WTC11 (cell line): ENCODE measurements at regions not wholly inside any gene's neighbourhood (a gene's known extent, or its start where the extent isn't known, plus 50 kb on each side); places are given as distances from the start of the nearest gene placed in this dataset.
A peak's percentile ranks its signal among the peaks of the same experiment; 100 is the strongest.

Experiments used
- ATF2 ChIP-seq: sonication (generic); formaldehyde crosslinking; IDR thresholded peaks from 2 replicates; pipeline ENCODE4 v1.8.1; 2022; ENCODE audit warnings: low read depth, missing genetic modification reagents, borderline replicate concordance
- CTCF ChIP-seq: fragments of 200-600 bp; IDR thresholded peaks from 2 replicates; pipeline ENCODE4 v1.8.0; 2022; ENCODE audit warnings: antibody characterized with exemption
- FOXJ3 ChIP-seq: sonication (generic); formaldehyde crosslinking; IDR thresholded peaks from 2 replicates; pipeline ENCODE4 v1.9.0; 2021; ENCODE audit warnings: missing genetic modification reagents, mild to moderate bottlenecking, borderline replicate concordance
- ZNF232 ChIP-seq: sonication (generic); formaldehyde crosslinking; IDR thresholded peaks from 2 replicates; pipeline ENCODE4 v1.8.0; 2022; ENCODE audit warnings: mild to moderate bottlenecking, missing genetic modification reagents
- ZNF263 ChIP-seq: sonication (generic); formaldehyde crosslinking; IDR thresholded peaks from 2 replicates; pipeline ENCODE4 v1.8.1; 2022; ENCODE audit warnings: low read depth, mild to moderate bottlenecking, moderate library complexity, missing genetic modification reagents
- TF ChIP-seq, protein P1 (sequence below): sonication (generic); formaldehyde crosslinking; IDR thresholded peaks from 2 replicates; pipeline ENCODE4 v1.8.1; 2023; ENCODE audit warnings: mild to moderate bottlenecking, missing genetic modification reagents, borderline replicate concordance

DNA sequence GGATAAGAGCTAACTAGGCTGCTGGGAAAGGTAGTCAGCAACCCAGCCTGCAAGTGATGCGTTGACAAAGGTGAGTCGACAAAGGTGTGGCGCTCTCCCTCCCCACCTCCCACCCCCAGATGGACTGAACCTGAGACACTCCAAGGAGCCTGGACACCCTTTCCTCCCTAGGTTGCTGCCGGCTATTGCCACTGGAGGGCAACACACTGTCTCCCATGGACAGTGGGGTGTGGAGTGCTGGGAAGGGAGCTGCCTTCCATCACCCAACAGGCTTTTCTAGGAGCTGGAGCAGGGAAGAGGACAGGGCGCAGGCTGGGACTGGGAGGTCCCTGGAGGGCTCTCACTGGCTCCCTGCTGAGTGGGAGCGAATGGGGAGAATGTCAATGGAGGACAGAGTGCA lies 75.4 kb upstream of the ARAP3 start:
- TF ChIP-seq ZNF232 (CRISPR knock-in tag): no peak
- TF ChIP-seq CTCF: 0 out of 2 replicates have a peak, but pooled peaks have one; percentile 13
- no peak for TF ChIP-seq ZNF263
- TF ChIP-seq, protein P1, sequence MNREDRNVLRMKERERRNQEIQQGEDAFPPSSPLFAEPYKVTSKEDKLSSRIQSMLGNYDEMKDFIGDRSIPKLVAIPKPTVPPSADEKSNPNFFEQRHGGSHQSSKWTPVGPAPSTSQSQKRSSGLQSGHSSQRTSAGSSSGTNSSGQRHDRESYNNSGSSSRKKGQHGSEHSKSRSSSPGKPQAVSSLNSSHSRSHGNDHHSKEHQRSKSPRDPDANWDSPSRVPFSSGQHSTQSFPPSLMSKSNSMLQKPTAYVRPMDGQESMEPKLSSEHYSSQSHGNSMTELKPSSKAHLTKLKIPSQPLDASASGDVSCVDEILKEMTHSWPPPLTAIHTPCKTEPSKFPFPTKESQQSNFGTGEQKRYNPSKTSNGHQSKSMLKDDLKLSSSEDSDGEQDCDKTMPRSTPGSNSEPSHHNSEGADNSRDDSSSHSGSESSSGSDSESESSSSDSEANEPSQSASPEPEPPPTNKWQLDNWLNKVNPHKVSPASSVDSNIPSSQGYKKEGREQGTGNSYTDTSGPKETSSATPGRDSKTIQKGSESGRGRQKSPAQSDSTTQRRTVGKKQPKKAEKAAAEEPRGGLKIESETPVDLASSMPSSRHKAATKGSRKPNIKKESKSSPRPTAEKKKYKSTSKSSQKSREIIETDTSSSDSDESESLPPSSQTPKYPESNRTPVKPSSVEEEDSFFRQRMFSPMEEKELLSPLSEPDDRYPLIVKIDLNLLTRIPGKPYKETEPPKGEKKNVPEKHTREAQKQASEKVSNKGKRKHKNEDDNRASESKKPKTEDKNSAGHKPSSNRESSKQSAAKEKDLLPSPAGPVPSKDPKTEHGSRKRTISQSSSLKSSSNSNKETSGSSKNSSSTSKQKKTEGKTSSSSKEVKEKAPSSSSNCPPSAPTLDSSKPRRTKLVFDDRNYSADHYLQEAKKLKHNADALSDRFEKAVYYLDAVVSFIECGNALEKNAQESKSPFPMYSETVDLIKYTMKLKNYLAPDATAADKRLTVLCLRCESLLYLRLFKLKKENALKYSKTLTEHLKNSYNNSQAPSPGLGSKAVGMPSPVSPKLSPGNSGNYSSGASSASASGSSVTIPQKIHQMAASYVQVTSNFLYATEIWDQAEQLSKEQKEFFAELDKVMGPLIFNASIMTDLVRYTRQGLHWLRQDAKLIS (CRISPR knock-in tag): no peak
- TF ChIP-seq ATF2 (CRISPR knock-in tag): no peak
- TF ChIP-seq FOXJ3 (CRISPR knock-in tag): no peak
